ENCODE measurements at regions not wholly inside any gene's neighbourhood (a gene's known extent, or its start where the extent isn't known, plus 50 kb on each side); places are given as distances from the start of the nearest gene placed in this dataset.

- no peaks in the 10 kb centered on the region for H3K27me3 ChIP-seq (ENCODE audit: control insufficient read depth in 2 of 2, insufficient read depth in 2 of 2, low read length in 2 of 2)
- TF ChIP-seq CTCF (IDR thresholded peaks at IDR 0.05; ENCODE audit: extremely low read depth in 1 of 2, insufficient read depth in 1 of 2, low read depth in 1 of 2, low read length in 2 of 2) (no peak), POLR2A (IDR thresholded peaks at IDR 0.05; ENCODE audit: low read depth, low read length) (no peak), POLR2AphosphoS5 (IDR thresholded peaks at IDR 0.05; ENCODE audit: insufficient read depth, low read depth, low read length) (no peak), FOS (IDR thresholded peaks at IDR 0.05; ENCODE audit: borderline replicate concordance, insufficient read depth, low read length) (no peak), GATA2 (IDR thresholded peaks at IDR 0.05; ENCODE audit: insufficient read depth, insufficient read length, low read depth, low read length) (no peak), MAX (IDR thresholded peaks at IDR 0.05; ENCODE audit: insufficient read depth, insufficient read length) (no peak), JUN (IDR thresholded peaks at IDR 0.05; ENCODE audit: borderline replicate concordance, insufficient read depth, insufficient read length, low read depth) (no peak), EZH2 (IDR thresholded peaks at IDR 0.05; ENCODE audit: borderline replicate concordance, low read depth, low read length, severe bottlenecking) (no peak), MYC (IDR thresholded peaks at IDR 0.05; ENCODE audit: low read depth, low read length) (no peak)
- H3K4me2 ChIP-seq (ENCODE audit: insufficient read depth, low read length), result no peak overlapping the region
- no TSS peak for BruUV-seq (replicated peaks)
- ChIA-PET POLR2A (no interaction called here), CTCF (no interaction called here)
- no peak overlapping the region for H3K9ac ChIP-seq (replicated peaks; ENCODE audit: extremely low read depth, insufficient read depth, low read length)
- H3K9me3 ChIP-seq (replicated peaks; ENCODE audit: control insufficient read depth, insufficient read depth, low read length), result no peaks in the 10 kb centered on the region
- H3K4me1 ChIP-seq (ENCODE audit: control insufficient read depth, extremely low read depth, insufficient read depth, low read length), result no peaks in the 10 kb centered on the region
- H3K9me1 ChIP-seq (replicated peaks; ENCODE audit: control insufficient read depth, extremely low read depth, insufficient read depth, low read length), result no peaks in the 10 kb centered on the region
- no peak overlapping the region for H3K4me3 ChIP-seq (replicated peaks in 1 of 3; ENCODE audit: insufficient read depth in 1 of 3, low read depth in 1 of 3, low read length in 3 of 3)
- H2AFZ ChIP-seq (ENCODE audit: low read depth, low read length), result no peak overlapping the region
- no peak overlapping the region for H3K27ac ChIP-seq (ENCODE audit: insufficient read depth, low read depth, low read length)
- intact Hi-C loops (cut with micrococcal nuclease), result no loop called here
- H3K36me3 ChIP-seq (ENCODE audit: control insufficient read depth in 2 of 2, extremely low read depth in 1 of 2, insufficient read depth in 2 of 2, low read length in 2 of 2), result no peaks in the 10 kb centered on the region
- FAIRE-seq (no peak), DNase-seq (ENCODE audit: low read depth, low spot score) (no peak)
- no peaks in the 10 kb centered on the region for H4K20me1 ChIP-seq (replicated peaks; ENCODE audit: control insufficient read depth, extremely low read depth, insufficient read depth, low read length)
- H3K79me2 ChIP-seq (ENCODE audit: control insufficient read depth, insufficient read depth, low read length), result no peaks in the 10 kb centered on the region
- dilution Hi-C loops (cut with MboI; ENCODE audit: extremely low pct_ligation_motif_present, low sequenced_read_pairs), result no loop called here
These were observed 228.3 kb upstream of the TPK1 start for GRCh38 chr7:145064114-145064513.

Data from endothelial cell of umbilical vein (primary cell).